ENCODE measurements at regions not wholly inside any gene's neighbourhood (a gene's known extent, or its start where the extent isn't known, plus 50 kb on each side); places are given as distances from the start of the nearest gene placed in this dataset.

DNA sequence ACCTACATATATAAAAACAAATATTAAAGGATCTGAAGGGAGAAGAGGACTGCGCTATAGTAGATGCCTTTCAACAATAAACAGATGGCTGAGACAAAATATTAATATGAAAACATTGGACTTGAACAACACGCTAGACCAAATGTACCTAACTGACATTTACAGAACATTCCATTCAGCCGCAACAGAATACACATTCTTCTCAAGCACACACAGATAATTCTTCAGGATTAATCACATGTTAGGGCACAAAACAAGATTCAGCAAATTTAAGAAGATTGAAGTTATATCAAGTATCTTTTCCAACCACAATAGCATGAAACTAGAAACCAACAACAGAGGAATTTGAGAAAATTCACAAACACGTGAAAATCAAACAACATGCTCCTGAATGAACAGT lies 741.4 kb downstream of the ADGRL2 start:
- FAIRE-seq, result no peak
- no peak for DNase-seq (ENCODE audit: insufficient read length)

DNA sequence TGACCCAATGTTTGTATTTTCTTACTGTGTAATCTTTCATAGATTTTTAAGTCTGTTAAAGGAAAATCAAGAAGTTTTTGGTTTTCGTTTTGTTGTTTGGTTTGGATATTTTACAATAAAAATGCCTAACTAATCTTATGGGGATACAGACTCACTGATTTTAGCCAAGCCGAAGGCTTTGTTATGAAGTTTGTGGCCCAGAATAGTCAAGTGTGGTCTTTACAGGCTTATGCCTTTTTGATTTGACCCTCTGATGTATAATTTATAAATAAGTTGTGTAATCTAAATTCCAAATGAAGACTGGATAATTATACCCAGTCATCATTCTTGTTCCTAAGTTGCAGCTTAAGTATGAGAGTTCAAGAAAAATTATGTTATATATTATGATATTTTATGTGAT lies 739.3 kb downstream of the ADGRL2 start:
- FAIRE-seq (no peak), DNase-seq (ENCODE audit: insufficient read length) (no peak)
- no peak for TF ChIP-seq POLR2AphosphoS5 (IDR thresholded peaks at IDR 0.05; ENCODE audit: low read depth, low read length)

More for the DNA sequence above, 741.4 kb downstream of the ADGRL2 start:
- no peak for TF ChIP-seq POLR2AphosphoS5 (IDR thresholded peaks at IDR 0.05; ENCODE audit: low read depth, low read length)

DNA sequence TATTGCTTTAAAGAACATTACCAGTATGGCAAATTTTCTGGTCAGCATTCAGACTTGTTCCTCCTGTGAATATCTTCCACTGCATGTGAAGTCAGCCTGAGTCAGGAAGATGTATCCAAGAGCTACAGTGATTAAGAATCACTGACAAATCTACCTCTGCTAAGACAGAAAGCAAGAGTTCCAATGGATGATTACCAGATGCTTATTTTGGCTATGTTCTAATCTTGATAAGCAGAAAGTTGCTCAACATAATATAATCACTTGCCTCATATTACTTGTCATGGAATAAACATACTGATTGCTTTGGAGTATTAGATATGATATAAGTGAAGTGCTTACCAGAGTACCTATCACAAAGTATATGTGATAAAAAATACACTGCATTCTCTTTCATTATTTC lies 738.1 kb downstream of the ADGRL2 start:
- DNase-seq (ENCODE audit: insufficient read length) (no peak), FAIRE-seq (no peak)
- TF ChIP-seq POLR2AphosphoS5 (IDR thresholded peaks at IDR 0.05; ENCODE audit: low read depth, low read length) (no peak), POLR2A (IDR thresholded peaks at IDR 0.05; ENCODE audit: low read depth, low read length) (no peak), TAF1 (IDR thresholded peaks at IDR 0.05; ENCODE audit: borderline replicate concordance, low read depth, low read length) (no peak)

DNA sequence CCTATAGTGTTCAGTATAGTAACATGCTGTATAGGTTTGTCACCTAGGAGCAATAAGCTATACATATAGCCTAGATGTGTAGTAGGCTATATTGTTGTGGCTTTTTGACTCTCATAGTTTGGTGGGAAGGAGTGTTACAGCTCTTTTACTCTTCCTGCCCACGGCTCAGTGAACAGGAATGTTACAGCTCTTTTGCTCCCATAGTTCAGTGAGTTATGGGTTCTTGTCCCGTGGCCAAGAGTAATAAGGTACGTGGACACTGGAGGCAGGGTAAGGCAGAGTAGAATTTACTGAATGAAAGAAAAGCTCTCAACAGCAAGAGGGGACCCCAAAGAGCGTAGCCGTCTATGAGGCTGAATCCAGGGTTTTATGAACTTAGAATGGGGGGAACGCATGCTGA lies 734.3 kb downstream of the ADGRL2 start:
- no peak for DNase-seq (ENCODE audit: insufficient read length)
- TF ChIP-seq POLR2A (IDR thresholded peaks at IDR 0.05; ENCODE audit: low read depth, low read length) (no peak), POLR2AphosphoS5 (IDR thresholded peaks at IDR 0.05; ENCODE audit: low read depth, low read length) (no peak), TAF1 (IDR thresholded peaks at IDR 0.05; ENCODE audit: borderline replicate concordance, low read depth, low read length) (no peak)
- no peak for FAIRE-seq

DNA sequence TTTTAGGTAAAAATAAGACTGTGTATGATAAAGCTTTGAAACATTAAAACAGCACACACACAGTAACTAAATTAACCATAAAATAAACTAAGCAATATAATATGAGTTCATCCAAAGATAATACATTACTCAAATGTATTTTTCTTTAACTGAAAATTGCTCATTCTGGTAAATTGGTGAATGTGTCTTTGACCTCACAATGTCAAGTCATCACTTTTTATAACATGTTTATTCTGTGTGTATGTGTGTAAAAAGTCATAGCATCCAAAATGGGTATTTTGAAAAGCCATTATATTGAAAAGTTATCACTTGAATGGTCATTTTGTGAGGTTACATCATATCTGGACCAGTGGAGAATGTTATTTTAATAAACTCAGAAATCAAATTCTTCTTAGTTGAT lies 724.6 kb downstream of the ADGRL2 start:
- DNase-seq (ENCODE audit: insufficient read length), result no peak
- TF ChIP-seq POLR2A (IDR thresholded peaks at IDR 0.05; ENCODE audit: low read depth, low read length) (no peak), TAF1 (IDR thresholded peaks at IDR 0.05; ENCODE audit: borderline replicate concordance, low read depth, low read length) (no peak), POLR2AphosphoS5 (IDR thresholded peaks at IDR 0.05; ENCODE audit: low read depth, low read length) (no peak)
- no peak for FAIRE-seq

DNA sequence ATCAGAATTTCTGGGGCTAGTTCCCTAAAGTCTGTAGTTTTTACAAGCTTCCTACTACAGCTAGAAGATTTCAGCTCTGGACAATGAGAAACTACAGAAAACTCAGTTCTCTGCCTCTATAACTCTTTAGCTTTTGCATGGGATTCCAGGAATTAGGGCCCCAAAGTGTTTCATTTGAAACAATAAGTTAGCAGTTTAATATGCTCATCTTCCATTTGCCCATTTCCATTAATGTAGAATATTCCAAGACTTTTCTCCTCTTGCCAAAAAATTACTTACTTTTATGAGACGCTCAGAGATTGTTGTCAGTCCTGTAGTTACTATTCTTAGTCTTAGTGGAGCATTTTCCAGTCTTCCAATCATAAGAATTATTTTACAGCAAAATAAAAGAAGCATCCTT lies 719.9 kb downstream of the ADGRL2 start:
- TF ChIP-seq TAF1 (IDR thresholded peaks at IDR 0.05; ENCODE audit: borderline replicate concordance, low read depth, low read length) (no peak), POLR2A (IDR thresholded peaks at IDR 0.05; ENCODE audit: low read depth, low read length) (no peak), POLR2AphosphoS5 (IDR thresholded peaks at IDR 0.05; ENCODE audit: low read depth, low read length) (no peak)
- FAIRE-seq, result no peak
- DNase-seq (ENCODE audit: insufficient read length), result no peak

DNA sequence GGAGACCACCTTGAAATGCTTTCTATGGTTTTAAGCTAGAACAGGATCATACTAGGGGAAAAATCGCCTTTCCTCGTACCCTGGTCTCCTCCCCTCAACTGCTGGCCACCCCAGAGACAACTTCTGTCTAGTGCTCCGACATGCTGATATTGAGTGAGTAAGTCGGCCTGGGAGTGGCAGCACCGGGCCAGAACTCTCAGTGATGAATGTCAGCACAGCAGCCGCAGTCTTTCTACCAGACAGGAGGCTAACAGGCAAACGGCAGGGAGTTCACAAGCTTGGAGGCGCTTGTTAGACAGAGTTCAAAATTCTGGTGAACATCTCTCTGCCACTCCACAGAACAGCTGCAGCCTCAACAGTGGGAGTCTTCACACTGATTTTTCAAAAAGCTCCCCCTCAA lies 716.9 kb downstream of the ADGRL2 start:
- no peak for FAIRE-seq
- no peak for DNase-seq (ENCODE audit: insufficient read length)
- TF ChIP-seq POLR2A (IDR thresholded peaks at IDR 0.05; ENCODE audit: low read depth, low read length) (no peak), POLR2AphosphoS5 (IDR thresholded peaks at IDR 0.05; ENCODE audit: low read depth, low read length) (no peak), TAF1 (IDR thresholded peaks at IDR 0.05; ENCODE audit: borderline replicate concordance, low read depth, low read length) (no peak)

DNA sequence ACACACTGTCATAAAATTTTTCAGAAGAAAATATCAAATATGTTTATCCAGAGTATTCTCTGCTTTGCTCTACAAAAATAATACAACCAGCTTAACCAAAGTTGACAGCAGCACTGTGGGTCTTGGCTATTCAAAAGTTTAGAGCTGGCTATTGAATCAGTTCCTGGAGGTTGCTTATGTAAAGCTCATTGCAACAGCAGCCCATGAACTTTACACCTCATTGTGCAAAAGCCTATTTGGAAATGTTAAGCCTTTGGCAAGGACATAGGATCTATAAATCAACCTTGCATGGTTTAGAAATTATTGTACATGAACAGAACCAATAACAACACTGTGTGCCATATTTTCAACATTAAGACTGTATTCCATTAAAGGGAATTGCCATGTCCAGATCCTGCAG lies 714.9 kb downstream of the ADGRL2 start:
- TF ChIP-seq POLR2A (IDR thresholded peaks at IDR 0.05; ENCODE audit: low read depth, low read length) (no peak), POLR2AphosphoS5 (IDR thresholded peaks at IDR 0.05; ENCODE audit: low read depth, low read length) (no peak), TAF1 (IDR thresholded peaks at IDR 0.05; ENCODE audit: borderline replicate concordance, low read depth, low read length) (no peak)
- no peak for DNase-seq (ENCODE audit: insufficient read length)
- FAIRE-seq, result no peak

DNA sequence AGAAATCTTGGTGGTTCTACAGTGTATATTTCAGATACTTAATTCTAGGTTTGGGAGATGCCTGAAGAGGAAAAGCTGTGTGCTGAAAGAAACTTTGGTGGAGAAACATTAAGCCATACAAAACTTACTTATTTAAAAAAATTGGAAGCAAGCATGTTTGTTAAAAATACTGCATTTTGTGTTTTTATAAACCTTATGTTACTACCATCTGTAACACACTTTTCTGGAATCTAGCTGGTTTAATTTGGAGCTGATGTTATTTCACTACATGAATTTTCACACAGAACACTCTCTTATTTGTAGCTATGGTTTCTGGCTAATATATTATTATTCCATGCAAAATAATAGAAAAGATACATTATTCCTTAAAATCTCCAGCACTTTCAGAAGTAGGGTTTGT lies 710.7 kb downstream of the ADGRL2 start:
- DNase-seq (ENCODE audit: insufficient read length), result no peak
- no peak for TF ChIP-seq POLR2A (IDR thresholded peaks at IDR 0.05; ENCODE audit: low read depth, low read length)
- no peak for TF ChIP-seq POLR2AphosphoS5 (IDR thresholded peaks at IDR 0.05; ENCODE audit: low read depth, low read length)
- no peak for TF ChIP-seq TAF1 (IDR thresholded peaks at IDR 0.05; ENCODE audit: borderline replicate concordance, low read depth, low read length)
- FAIRE-seq, result no peak

DNA sequence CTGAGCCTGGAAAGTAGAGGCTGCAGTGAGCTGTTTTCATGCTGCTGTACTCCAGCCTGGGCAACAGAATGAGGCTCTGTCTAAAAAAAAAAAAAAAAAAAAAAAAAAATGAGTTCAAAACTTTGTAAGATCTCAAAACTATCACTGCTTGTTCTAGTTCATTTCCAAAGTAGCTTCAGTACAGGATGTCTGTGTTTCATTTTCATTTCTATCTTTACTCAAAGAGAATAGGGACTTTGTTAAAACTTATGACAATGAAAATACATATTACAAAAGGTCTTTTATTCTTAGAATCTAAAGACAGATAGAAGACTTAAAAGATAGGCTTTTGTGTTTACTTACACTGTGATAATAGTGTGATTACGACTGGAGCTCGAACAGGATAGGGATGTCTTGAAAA lies 709.7 kb downstream of the ADGRL2 start:
- DNase-seq (ENCODE audit: insufficient read length), result no peak
- TF ChIP-seq POLR2A (IDR thresholded peaks at IDR 0.05; ENCODE audit: low read depth, low read length), result no peak
- TF ChIP-seq POLR2AphosphoS5 (IDR thresholded peaks at IDR 0.05; ENCODE audit: low read depth, low read length), result no peak
- TF ChIP-seq TAF1 (IDR thresholded peaks at IDR 0.05; ENCODE audit: borderline replicate concordance, low read depth, low read length), result no peak
- FAIRE-seq, result no peak

DNA sequence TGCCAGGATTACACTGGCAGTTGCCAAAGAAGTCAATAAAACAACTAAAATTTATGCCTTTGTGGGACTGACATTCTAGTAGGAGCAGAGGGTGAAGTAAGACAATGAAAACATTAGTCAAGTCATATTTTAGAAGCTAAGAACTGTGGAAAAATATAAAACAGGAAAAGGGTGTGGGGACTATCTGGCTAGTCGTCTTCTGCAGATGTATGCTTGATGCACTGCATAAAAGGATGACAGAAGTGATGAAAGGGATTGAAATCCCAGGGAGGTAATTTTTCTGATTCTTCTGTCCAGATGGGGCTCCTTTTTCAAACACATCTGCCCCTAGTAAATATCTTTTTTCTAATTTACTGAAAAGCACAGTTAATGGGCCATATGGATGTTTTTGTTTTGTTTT lies 706.3 kb downstream of the ADGRL2 start:
- DNase-seq (ENCODE audit: insufficient read length), result no peak
- TF ChIP-seq POLR2A (IDR thresholded peaks at IDR 0.05; ENCODE audit: low read depth, low read length) (no peak), POLR2AphosphoS5 (IDR thresholded peaks at IDR 0.05; ENCODE audit: low read depth, low read length) (no peak)
- no peak for FAIRE-seq

DNA sequence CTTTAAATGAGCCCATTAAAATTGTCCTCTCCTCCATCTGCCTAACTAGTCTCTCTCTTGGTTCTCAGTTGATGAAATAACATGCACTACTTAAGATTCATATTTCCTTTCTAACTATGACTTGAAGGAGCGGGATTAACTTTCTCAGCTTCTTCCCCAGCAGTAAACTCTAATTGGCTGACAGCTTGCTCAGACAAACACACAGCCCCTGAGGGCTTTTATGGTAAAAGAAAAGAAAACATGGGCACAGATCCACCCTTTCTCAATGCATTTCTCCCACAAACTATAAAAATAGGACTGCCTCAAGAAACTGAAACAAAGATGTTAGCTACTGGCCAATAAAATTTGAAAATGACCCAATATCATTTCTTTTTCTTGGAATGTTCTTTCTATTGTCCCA lies 703.1 kb downstream of the ADGRL2 start:
- DNase-seq (ENCODE audit: insufficient read length) (no peak), FAIRE-seq (no peak)
- TF ChIP-seq POLR2A (IDR thresholded peaks at IDR 0.05; ENCODE audit: low read depth, low read length) (no peak), TAF1 (IDR thresholded peaks at IDR 0.05; ENCODE audit: borderline replicate concordance, low read depth, low read length) (no peak), POLR2AphosphoS5 (IDR thresholded peaks at IDR 0.05; ENCODE audit: low read depth, low read length) (no peak)

DNA sequence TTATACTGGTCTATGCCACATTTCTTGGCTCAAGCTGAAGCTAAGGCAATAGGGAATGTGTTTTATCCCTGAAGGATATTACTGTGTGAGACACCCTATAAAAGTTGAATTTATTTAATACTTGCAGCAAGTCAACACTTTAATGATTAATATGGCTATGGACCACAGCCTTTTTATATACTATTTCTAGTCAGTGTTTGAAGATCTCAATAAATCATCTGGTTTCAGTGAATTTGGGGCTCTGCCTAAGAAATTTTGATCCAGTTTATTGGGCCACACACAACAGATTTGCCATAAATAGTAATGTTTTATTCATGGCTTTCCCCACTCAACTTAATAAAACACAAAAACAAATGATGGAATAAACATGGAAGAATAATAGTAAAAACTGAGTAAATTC lies 698.3 kb downstream of the ADGRL2 start:
- TF ChIP-seq TAF1 (IDR thresholded peaks at IDR 0.05; ENCODE audit: borderline replicate concordance, low read depth, low read length), result no peak
- TF ChIP-seq POLR2A (IDR thresholded peaks at IDR 0.05; ENCODE audit: low read depth, low read length), result no peak
- TF ChIP-seq POLR2AphosphoS5 (IDR thresholded peaks at IDR 0.05; ENCODE audit: low read depth, low read length), result no peak
- DNase-seq (ENCODE audit: insufficient read length), result no peak
- FAIRE-seq, result no peak
